ENCODE measurements at regions not wholly inside any gene's neighbourhood (a gene's known extent, or its start where the extent isn't known, plus 50 kb on each side); places are given as distances from the start of the nearest gene placed in this dataset.

DNA sequence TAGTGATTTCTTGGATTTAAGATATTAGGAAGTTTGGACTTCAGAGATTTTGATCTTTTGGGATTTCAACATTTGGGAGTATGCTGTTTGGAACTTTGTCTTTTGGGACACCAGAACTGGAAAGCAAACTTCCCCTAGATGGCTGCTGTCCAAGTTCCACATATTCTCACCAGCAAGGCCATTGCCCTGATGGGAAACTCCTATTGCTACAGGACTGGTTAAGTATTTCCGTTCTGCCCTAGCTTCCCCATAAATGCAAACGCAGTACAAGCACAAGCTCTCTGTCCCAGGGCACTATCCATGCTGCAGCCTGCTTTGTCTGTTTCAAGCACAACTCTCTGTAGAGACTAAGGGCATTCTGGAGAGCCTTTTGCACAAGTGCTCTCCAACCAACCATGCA is 79.3 kb upstream of the SLC25A13 start:
- no peak for TF ChIP-seq Cebpa-rat (IDR thresholded peaks at IDR 0.05)
- H3K36me3 ChIP-seq: no peaks in the 10 kb centered on the region
- H4K20me1 ChIP-seq: no peaks in the 10 kb centered on the region

DNA sequence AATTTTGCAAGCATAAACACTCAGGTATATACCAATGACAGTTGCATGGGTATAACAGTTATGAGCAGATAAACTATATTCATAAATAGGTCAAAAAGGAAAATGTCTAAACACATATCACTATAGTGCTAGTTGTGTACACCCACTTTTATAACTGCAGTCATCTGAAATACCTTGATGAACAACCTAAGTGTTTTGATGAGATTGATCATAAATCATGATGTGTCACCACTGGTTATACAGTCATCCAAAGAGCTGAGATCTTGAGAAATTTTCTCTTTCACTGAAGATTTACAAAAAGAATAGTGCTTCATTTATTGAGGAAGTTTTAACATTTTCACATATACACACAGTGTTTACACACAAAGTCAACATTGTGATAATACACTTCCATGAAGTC is 78.6 kb upstream of the SLC25A13 start:
- Histone ChIP-seq H3K27ac (no peak overlapping the region), H3K36me3 (no peaks in the 10 kb centered on the region), H3K9me3 (no peaks in the 10 kb centered on the region), H3K9ac (no peak overlapping the region), H3K4me3 (no peak overlapping the region), H3K4me1 (no peaks in the 10 kb centered on the region), H3K27me3 (no peaks in the 10 kb centered on the region), H3K4me2 (no peak overlapping the region), H4K20me1 (no peaks in the 10 kb centered on the region)
- no peak for TF ChIP-seq Cebpa-rat (IDR thresholded peaks at IDR 0.05)

More for the DNA sequence above, 79.3 kb upstream of the SLC25A13 start:
- H3K27me3 ChIP-seq: no peaks in the 10 kb centered on the region
- H3K9ac ChIP-seq: no peak overlapping the region
- no peaks in the 10 kb centered on the region for H3K9me3 ChIP-seq
- H3K4me1 ChIP-seq: no peaks in the 10 kb centered on the region
- H3K4me2 ChIP-seq: no peak overlapping the region
- no peak overlapping the region for H3K27ac ChIP-seq
- no peak overlapping the region for H3K4me3 ChIP-seq

DNA sequence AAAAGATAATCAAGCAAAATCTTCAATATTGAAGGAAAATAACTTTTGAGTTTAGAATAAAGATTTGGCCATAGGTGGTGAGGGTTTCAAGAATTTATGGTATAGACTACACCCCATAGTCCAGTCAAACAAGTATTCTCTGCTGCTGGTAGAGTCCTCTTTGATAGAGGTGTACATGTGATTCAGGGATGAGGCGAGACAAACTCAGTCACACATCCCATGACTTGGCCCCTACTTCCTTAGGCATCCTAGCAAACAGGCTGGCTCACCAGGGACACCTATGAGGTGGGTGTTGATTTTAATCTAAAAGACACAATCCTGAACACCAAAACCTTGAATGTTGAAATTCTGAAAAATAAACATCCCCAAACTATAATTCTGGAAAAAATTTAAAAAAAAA is 78.1 kb upstream of the SLC25A13 start:
- Histone ChIP-seq H3K27me3 (no peaks in the 10 kb centered on the region), H3K27ac (no peak overlapping the region), H3K4me1 (no peaks in the 10 kb centered on the region), H3K4me3 (no peak overlapping the region), H3K9ac (no peak overlapping the region), H3K9me3 (no peaks in the 10 kb centered on the region), H4K20me1 (no peaks in the 10 kb centered on the region), H3K4me2 (no peak overlapping the region), H3K36me3 (no peaks in the 10 kb centered on the region)
- no peak for TF ChIP-seq Cebpa-rat (IDR thresholded peaks at IDR 0.05)

DNA sequence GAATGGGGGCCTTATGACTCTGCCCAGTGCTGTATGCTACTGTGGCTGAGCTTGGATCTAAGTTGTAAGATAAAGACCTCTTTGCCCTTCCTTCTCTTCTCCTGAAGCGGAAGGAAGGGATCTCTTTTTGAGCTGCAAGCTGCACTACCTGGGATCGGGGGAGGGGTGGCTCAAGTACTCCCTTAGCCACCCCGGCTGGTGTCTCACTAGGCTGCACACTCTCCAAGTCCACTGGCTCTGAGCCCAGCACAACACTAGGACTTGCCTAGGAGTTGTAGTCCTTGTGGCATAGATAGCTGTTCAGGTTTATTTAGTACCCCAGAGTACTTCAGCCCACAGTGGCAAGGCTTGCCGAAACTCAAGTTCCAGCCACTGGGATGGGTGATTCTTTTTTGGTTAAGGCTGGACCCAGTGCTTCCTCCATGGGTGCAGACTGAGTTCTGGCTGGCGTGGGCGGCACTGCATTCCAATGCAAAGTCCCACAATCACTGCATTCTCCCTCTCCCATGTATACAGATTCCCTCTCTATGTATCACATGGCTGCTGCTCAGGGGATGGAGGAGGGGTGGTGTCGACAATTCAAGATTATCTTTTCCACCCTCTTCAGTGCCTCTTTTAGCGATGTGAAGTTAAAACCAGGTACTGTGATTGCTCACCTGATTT is 76.2 kb upstream of the SLC25A13 start:
- no peaks in the 10 kb centered on the region for H3K4me1 ChIP-seq
- no peaks in the 10 kb centered on the region for H3K9me3 ChIP-seq
- no peak overlapping the region for H3K27ac ChIP-seq
- H3K4me2 ChIP-seq: no peak overlapping the region
- H3K36me3 ChIP-seq: no peaks in the 10 kb centered on the region
- H3K9ac ChIP-seq: no peak overlapping the region
- no peak for TF ChIP-seq Cebpa-rat (IDR thresholded peaks at IDR 0.05)
- no peaks in the 10 kb centered on the region for H3K27me3 ChIP-seq
- H4K20me1 ChIP-seq: no peaks in the 10 kb centered on the region
- no peak overlapping the region for H3K4me3 ChIP-seq

DNA sequence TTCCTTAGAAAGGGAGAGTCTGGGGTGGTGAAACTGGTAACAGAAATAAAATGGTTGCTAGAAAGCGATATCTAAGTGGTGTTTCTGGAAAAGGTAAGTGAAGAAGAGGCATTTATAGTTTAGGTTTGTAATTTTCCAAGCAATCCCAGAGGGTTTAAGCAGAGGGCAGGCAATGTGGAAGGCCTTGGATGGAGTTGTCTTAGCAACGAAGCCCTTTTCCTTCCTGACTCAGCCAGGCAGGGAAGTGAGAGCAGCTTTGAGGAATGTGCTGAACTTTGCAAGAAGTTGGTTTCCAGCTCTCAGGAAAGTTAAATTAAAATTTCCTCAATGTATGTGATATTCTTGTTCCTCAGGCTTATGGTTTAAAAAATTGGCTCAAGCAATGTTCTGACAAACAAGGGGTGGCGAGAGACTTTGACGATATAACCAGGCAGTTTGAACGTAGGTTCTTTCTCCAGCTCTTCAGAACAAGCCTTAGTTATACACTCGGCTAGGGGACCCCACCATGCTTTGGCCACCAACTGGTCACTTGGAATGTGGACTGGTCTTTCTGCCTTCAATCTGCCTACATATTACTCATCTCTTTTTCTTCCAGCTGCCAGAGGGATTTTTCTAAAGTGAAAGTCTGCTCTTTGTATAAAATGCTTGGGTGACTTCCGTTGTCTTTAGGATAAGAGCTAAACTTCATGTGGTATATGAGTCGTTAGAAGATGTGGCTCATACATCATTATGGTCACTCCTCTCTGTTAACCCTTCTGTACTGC is 66.9 kb upstream of the SLC25A13 start:
- Histone ChIP-seq H3K9ac (no peak overlapping the region), H3K4me3 (no peak overlapping the region), H4K20me1 (no peaks in the 10 kb centered on the region), H3K9me3 (no peaks in the 10 kb centered on the region), H3K27ac (no peak overlapping the region), H3K4me1 (no peaks in the 10 kb centered on the region), H3K27me3 (no peaks in the 10 kb centered on the region), H3K4me2 (no peak overlapping the region), H3K36me3 (no peaks in the 10 kb centered on the region)
- TF ChIP-seq Cebpa-rat (IDR thresholded peaks at IDR 0.05): no peak

DNA sequence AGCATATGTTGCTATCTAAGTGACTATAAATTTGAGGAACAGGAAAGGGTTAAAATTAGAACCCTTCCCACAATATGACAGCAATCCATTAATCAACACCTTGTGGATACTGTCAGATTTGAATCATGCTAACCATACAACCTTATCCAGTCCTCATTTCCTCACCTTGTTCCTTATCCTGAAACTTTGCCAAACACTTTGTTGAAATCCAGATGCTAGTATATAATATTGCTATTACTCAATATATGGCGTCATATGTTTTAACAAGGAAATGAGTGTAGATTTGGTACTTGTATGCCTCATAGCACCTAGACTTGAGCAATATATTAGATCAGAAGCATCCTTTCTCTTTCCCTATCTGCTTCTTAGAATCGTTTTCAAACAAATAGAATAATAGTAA is 66.3 kb upstream of the SLC25A13 start:
- Histone ChIP-seq H3K36me3 (no peaks in the 10 kb centered on the region), H3K9me3 (no peaks in the 10 kb centered on the region), H3K4me3 (no peak overlapping the region), H3K4me1 (no peaks in the 10 kb centered on the region), H3K9ac (no peak overlapping the region), H3K27ac (no peak overlapping the region), H3K4me2 (no peak overlapping the region), H3K27me3 (no peaks in the 10 kb centered on the region), H4K20me1 (no peaks in the 10 kb centered on the region)
- TF ChIP-seq Cebpa-rat (IDR thresholded peaks at IDR 0.05): no peak

DNA sequence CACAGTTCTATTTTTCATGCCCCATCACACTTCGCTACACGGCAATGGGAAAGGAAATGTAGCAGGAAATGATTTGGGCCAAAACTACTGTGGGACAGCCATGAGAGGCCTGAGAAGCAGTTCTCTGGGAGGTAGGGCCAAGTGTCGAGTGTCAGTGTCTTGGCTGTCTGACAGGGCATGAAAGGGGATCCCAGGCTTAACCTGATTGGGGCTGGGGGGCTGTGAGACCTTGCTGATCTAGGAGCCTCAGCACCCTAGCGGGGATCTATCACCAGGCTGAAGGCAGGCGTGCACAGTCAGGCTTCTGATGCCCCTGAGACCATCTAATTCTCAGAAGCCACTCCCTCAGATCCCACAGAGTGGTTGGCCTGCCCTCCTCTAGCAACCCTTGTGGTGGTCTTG is 58.2 kb upstream of the SLC25A13 start:
- TF ChIP-seq Cebpa-rat (IDR thresholded peaks at IDR 0.05): no peak

DNA sequence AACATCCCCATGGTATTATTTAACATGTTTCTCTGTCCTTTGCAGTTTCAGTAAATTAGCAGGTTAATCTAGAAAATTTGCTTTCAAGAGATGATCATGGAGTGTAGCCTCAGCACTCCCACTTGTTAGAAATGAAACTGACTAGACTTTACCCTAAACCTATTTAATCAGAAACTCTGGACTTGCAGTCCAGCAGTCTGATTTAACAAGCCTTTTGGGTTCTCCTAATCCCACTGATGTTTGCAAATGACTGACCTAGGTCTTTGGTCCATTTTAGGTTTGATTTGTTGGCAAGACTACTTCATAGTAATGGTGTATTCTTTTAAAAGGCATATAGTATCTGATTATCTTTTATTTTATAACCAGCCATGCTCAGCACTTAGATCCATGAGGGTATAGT is 55.5 kb upstream of the SLC25A13 start:
- H3K27me3 ChIP-seq: no peaks in the 10 kb centered on the region
- H3K9me3 ChIP-seq: no peaks in the 10 kb centered on the region
- no peak for TF ChIP-seq Cebpa-rat (IDR thresholded peaks at IDR 0.05)
- H3K4me2 ChIP-seq: no peak overlapping the region
- H3K4me1 ChIP-seq: peaks cover 18% of the 10 kb centered on the region
- H3K27ac ChIP-seq: no peak overlapping the region
- no peak overlapping the region for H3K4me3 ChIP-seq
- H3K9ac ChIP-seq: no peak overlapping the region
- H3K36me3 ChIP-seq: no peaks in the 10 kb centered on the region
- no peaks in the 10 kb centered on the region for H4K20me1 ChIP-seq

More for the DNA sequence above, 58.2 kb upstream of the SLC25A13 start:
- no peaks in the 10 kb centered on the region for H3K9me3 ChIP-seq
- H4K20me1 ChIP-seq: no peaks in the 10 kb centered on the region
- H3K36me3 ChIP-seq: no peaks in the 10 kb centered on the region
- H3K27me3 ChIP-seq: no peaks in the 10 kb centered on the region
- no peak overlapping the region for H3K9ac ChIP-seq
- H3K4me2 ChIP-seq: peak overlapping the region; percentile 48
- no peak overlapping the region for H3K27ac ChIP-seq
- peaks cover 18% of the 10 kb centered on the region for H3K4me1 ChIP-seq
- H3K4me3 ChIP-seq: no peak overlapping the region

Measured in BLaER1 (cell line).